ENCODE measurements at regions not wholly inside any gene's neighbourhood (a gene's known extent, or its start where the extent isn't known, plus 50 kb on each side); places are given as distances from the start of the nearest gene placed in this dataset.

DNA sequence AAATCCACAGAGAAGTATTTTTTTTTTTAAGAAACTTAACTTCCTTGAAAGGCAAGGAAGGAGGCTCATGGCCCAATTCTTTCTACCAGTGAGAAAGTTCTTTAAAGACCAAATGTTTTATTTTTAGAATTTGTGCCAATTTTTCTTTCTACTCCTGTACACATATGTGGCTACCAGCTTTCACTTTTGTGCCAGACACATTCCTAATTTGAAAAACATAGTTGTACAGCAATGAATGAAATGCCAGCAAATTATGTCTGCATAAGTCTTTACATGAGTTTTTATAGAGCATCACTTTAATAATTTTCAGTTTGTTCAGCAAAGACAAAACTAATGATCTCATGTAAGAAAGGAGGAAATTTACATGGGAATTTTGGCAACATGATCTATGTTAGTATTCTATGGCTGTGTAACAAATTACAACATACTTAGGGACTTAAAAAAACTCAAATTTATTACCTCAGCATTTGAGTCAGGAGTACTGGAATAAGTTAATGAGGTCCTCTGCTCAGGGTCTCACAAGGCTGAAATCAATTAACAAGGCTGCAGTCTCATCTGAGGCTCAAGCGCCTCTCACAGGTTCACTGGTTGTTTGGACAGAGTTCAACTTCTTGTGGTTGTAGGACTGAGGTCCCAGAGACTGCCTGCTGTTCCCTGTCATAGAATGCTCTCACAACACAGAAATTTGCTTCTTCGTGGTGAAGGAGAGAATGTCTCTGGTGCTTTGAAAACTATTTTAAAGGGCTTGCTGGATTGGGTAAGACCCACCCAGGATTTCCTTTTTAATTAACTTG is 678.2 kb upstream of the FAM241A start:
- Histone ChIP-seq H3K4me3 (ENCODE audit: low read length) (no peak overlapping the region), H3K9me3 (ENCODE audit: low read length) (peaks cover 4% of the 10 kb centered on the region), H3K4me2 (ENCODE audit: low read length) (no peak overlapping the region), H3K79me2 (replicated peaks; ENCODE audit: insufficient read depth, low read length) (no peaks in the 10 kb centered on the region), H2AFZ (ENCODE audit: low read depth, low read length) (no peak overlapping the region), H4K20me1 (ENCODE audit: insufficient read depth) (no peaks in the 10 kb centered on the region), H3K9me2 (ENCODE audit: insufficient read depth, low read length) (no peaks in the 10 kb centered on the region), H3K9ac (ENCODE audit: low read length) (no peak overlapping the region), H3K27ac (ENCODE audit: low read length) (no peak overlapping the region), H3K27me3 (ENCODE audit: insufficient read depth, low read depth, low read length) (no peaks in the 10 kb centered on the region), H3K36me3 (ENCODE audit: insufficient read depth, low read length) (no peaks in the 10 kb centered on the region), H3F3A (ENCODE audit: insufficient read depth, low read length, poor library complexity, severe bottlenecking) (no peaks in the 10 kb centered on the region)
- TF ChIP-seq MXI1 (conservative IDR thresholded peaks at IDR 0.05; ENCODE audit: poor library complexity, severe bottlenecking): no peak
- no peak for TF ChIP-seq TAF1 (IDR thresholded peaks at IDR 0.05; ENCODE audit: low read depth)
- TF ChIP-seq RAD21 (conservative IDR thresholded peaks at IDR 0.05): no peak

DNA sequence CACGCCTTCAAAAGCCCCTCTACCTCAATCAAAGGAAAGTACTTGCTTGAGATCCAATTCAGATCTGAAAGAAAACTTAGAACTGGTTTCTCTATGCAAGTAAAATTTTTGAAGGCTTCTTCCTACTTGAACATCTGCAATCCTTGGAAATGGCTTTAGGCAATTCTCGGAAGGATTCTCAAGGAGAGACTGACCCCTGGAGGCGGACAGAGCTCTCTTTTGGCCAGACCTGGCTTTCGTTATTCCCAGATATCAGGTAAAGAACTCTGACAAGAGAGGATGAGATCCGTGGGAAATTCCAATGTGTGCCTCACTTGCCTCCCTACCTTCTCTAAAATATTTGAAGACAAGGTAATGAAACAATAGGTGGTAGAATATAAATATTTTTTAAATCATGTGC is 670.3 kb upstream of the FAM241A start:
- no peak overlapping the region for H3K9ac ChIP-seq (ENCODE audit: low read length)
- no peak overlapping the region for H2AFZ ChIP-seq (ENCODE audit: low read depth, low read length)
- TF ChIP-seq EP300 (conservative IDR thresholded peaks at IDR 0.05; ENCODE audit: poor library complexity, severe bottlenecking) (no peak), SMC3 (conservative IDR thresholded peaks at IDR 0.05; ENCODE audit: poor library complexity) (peak; percentile 69), CTCF (IDR thresholded peaks at IDR 0.05; ENCODE audit: poor library complexity, severe bottlenecking) (peak; percentile 55), RAD21 (conservative IDR thresholded peaks at IDR 0.05) (peak; percentile 64)

DNA sequence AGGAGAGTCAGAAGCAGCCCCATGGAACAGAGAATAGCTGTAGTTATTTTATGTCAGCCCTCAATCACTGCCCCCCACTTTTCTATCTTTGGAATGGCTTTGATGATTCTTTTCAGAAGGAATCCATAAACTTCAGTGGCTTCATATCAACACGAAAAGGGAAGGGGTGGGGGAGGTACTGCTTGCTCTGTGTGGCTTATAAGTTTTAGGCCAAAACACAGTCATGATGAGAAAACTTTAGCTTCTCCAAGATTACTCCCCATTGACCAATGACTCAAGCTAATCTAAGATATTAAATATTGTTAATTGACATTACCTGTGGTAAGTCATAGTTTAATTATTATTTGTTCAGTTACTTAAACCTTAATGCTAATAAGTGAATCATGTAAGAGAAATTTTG is 669.6 kb upstream of the FAM241A start:
- no peak overlapping the region for H3K27ac ChIP-seq (ENCODE audit: low read length)
- no peaks in the 10 kb centered on the region for H4K20me1 ChIP-seq (ENCODE audit: insufficient read depth)
- no peak overlapping the region for H3K9ac ChIP-seq (ENCODE audit: low read length)
- H3K4me3 ChIP-seq (ENCODE audit: low read length): no peak overlapping the region
- no peaks in the 10 kb centered on the region for H3K9me3 ChIP-seq (ENCODE audit: low read length)
- TF ChIP-seq RAD21 (conservative IDR thresholded peaks at IDR 0.05) (no peak), POLR2AphosphoS5 (IDR thresholded peaks at IDR 0.05) (no peak), MXI1 (conservative IDR thresholded peaks at IDR 0.05; ENCODE audit: poor library complexity, severe bottlenecking) (no peak), EP300 (conservative IDR thresholded peaks at IDR 0.05; ENCODE audit: poor library complexity, severe bottlenecking) (no peak), EZH2 (IDR thresholded peaks at IDR 0.05; ENCODE audit: borderline replicate concordance, insufficient read depth, low read length, poor library complexity, severe bottlenecking) (no peak), TAF1 (IDR thresholded peaks at IDR 0.05; ENCODE audit: low read depth) (no peak), CTCF (IDR thresholded peaks at IDR 0.05; ENCODE audit: poor library complexity, severe bottlenecking) (no peak), SMC3 (conservative IDR thresholded peaks at IDR 0.05; ENCODE audit: poor library complexity) (no peak)
- TF ChIP-seq, protein P1, sequence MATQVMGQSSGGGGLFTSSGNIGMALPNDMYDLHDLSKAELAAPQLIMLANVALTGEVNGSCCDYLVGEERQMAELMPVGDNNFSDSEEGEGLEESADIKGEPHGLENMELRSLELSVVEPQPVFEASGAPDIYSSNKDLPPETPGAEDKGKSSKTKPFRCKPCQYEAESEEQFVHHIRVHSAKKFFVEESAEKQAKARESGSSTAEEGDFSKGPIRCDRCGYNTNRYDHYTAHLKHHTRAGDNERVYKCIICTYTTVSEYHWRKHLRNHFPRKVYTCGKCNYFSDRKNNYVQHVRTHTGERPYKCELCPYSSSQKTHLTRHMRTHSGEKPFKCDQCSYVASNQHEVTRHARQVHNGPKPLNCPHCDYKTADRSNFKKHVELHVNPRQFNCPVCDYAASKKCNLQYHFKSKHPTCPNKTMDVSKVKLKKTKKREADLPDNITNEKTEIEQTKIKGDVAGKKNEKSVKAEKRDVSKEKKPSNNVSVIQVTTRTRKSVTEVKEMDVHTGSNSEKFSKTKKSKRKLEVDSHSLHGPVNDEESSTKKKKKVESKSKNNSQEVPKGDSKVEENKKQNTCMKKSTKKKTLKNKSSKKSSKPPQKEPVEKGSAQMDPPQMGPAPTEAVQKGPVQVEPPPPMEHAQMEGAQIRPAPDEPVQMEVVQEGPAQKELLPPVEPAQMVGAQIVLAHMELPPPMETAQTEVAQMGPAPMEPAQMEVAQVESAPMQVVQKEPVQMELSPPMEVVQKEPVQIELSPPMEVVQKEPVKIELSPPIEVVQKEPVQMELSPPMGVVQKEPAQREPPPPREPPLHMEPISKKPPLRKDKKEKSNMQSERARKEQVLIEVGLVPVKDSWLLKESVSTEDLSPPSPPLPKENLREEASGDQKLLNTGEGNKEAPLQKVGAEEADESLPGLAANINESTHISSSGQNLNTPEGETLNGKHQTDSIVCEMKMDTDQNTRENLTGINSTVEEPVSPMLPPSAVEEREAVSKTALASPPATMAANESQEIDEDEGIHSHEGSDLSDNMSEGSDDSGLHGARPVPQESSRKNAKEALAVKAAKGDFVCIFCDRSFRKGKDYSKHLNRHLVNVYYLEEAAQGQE (IDR thresholded peaks at IDR 0.05; ENCODE audit: borderline replicate concordance): no peak
- no peaks in the 10 kb centered on the region for H3K36me3 ChIP-seq (ENCODE audit: insufficient read depth, low read length)
- H3K27me3 ChIP-seq (ENCODE audit: insufficient read depth, low read depth, low read length): no peaks in the 10 kb centered on the region
- no peaks in the 10 kb centered on the region for H3K79me2 ChIP-seq (replicated peaks; ENCODE audit: insufficient read depth, low read length)
- H3K4me2 ChIP-seq (ENCODE audit: low read length): no peak overlapping the region
- no peak overlapping the region for H2AFZ ChIP-seq (ENCODE audit: low read depth, low read length)
- no peaks in the 10 kb centered on the region for H3K9me2 ChIP-seq (ENCODE audit: insufficient read depth, low read length)
- H3F3A ChIP-seq (ENCODE audit: insufficient read depth, low read length, poor library complexity, severe bottlenecking): no peaks in the 10 kb centered on the region

More for the DNA sequence above, 670.3 kb upstream of the FAM241A start:
- Histone ChIP-seq H4K20me1 (ENCODE audit: insufficient read depth) (no peaks in the 10 kb centered on the region), H3F3A (ENCODE audit: insufficient read depth, low read length, poor library complexity, severe bottlenecking) (no peaks in the 10 kb centered on the region), H3K9me2 (ENCODE audit: insufficient read depth, low read length) (no peaks in the 10 kb centered on the region), H3K36me3 (ENCODE audit: insufficient read depth, low read length) (no peaks in the 10 kb centered on the region), H3K4me2 (ENCODE audit: low read length) (no peak overlapping the region), H3K27ac (ENCODE audit: low read length) (no peak overlapping the region), H3K9me3 (ENCODE audit: low read length) (no peaks in the 10 kb centered on the region), H3K27me3 (ENCODE audit: insufficient read depth, low read depth, low read length) (no peaks in the 10 kb centered on the region), H3K4me3 (ENCODE audit: low read length) (no peak overlapping the region), H3K79me2 (replicated peaks; ENCODE audit: insufficient read depth, low read length) (no peaks in the 10 kb centered on the region)
